ENCODE measurements at regions not wholly inside any gene's neighbourhood (a gene's known extent, or its start where the extent isn't known, plus 50 kb on each side); places are given as distances from the start of the nearest gene placed in this dataset.

DNA sequence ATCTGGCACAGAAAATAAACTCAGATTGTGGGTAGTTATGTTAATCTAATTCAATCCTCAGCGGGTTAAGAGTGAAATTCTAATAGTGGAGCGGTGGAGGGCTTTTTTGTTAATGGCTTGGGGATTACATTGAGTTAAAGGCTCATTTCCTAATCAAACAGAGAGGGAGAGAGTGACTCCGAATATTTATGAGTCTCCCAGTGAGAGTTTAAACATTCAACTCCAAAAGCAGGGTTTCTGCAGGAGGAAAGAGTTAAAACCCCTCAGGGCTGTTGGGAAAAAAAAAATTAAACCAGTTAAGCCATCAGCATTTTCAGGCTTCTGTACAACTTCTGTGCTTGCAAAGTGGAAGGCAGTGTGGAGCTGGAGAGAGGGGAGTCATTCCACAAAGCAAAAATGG lies 62.1 kb upstream of the ESRRB start:
- DNase-seq (ENCODE audit: low spot score in 2 of 2, unreplicated experiment in 2 of 2), result no peak
- no peak overlapping the region for H3K4me3 Mint-ChIP-seq
- H3K4me1 Mint-ChIP-seq, result peaks cover 43% of the 10 kb centered on the region
- no peaks in the 10 kb centered on the region for H3K9me3 Mint-ChIP-seq
- peaks cover 39% of the 10 kb centered on the region for H3K27me3 Mint-ChIP-seq (ENCODE audit: low read depth)
- TF ChIP-seq CTCF (IDR thresholded peaks at IDR 0.05; ENCODE audit: unreplicated experiment), result no peak
- H3K27ac Mint-ChIP-seq, result peak overlapping the region; percentile 25
- H3K36me3 Mint-ChIP-seq, result no peaks in the 10 kb centered on the region

GRCh38 chr14:76314521-76315034 lies 61.4 kb upstream of the ESRRB start:
- H3K36me3 Mint-ChIP-seq, result no peaks in the 10 kb centered on the region
- peaks cover 37% of the 10 kb centered on the region for H3K27me3 Mint-ChIP-seq (ENCODE audit: low read depth)
- no peaks in the 10 kb centered on the region for H3K9me3 Mint-ChIP-seq
- no peak for TF ChIP-seq CTCF (IDR thresholded peaks at IDR 0.05; ENCODE audit: unreplicated experiment)
- H3K4me1 Mint-ChIP-seq, result peaks cover 43% of the 10 kb centered on the region
- no peak overlapping the region for H3K4me3 Mint-ChIP-seq
- H3K27ac Mint-ChIP-seq, result no peak overlapping the region
- no peak for DNase-seq (ENCODE audit: low spot score in 2 of 2, unreplicated experiment in 2 of 2)

DNA sequence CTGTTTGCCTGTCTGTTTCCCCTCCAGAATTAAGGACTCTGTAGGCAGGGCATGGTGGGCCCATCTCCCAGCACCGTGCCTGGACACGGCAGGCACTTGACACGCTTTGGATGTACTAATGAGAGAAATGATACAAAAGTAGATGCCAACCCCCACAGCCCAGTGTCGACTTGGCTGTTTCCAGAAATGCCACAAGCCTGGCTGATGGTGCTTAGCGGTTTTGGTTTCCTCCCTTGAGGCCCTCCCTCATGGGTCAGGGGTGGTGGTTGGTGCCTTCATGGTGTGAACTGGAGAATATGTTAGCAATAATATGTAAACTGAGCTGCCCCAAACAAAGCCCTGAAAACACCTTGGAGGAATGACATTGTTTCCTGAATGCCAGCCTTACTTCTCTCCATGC lies 55.5 kb upstream of the ESRRB start:
- Mint-ChIP-seq H3K27me3 (ENCODE audit: low read depth) (peaks cover 46% of the 10 kb centered on the region), H3K9me3 (no peaks in the 10 kb centered on the region), H3K36me3 (no peaks in the 10 kb centered on the region), H3K27ac (no peak overlapping the region), H3K4me1 (peaks cover 4% of the 10 kb centered on the region), H3K4me3 (no peak overlapping the region)
- DNase-seq (ENCODE audit: low spot score in 2 of 2, unreplicated experiment in 2 of 2), result no peak
- no peak for TF ChIP-seq CTCF (IDR thresholded peaks at IDR 0.05; ENCODE audit: unreplicated experiment)

GRCh38 chr14:76320975-76321374 lies 55.0 kb upstream of the ESRRB start:
- Mint-ChIP-seq H3K36me3 (no peaks in the 10 kb centered on the region), H3K9me3 (no peaks in the 10 kb centered on the region), H3K27me3 (ENCODE audit: low read depth) (peaks cover 50% of the 10 kb centered on the region), H3K4me1 (peaks cover 4% of the 10 kb centered on the region), H3K27ac (no peak overlapping the region), H3K4me3 (no peak overlapping the region)
- no peak for TF ChIP-seq CTCF (IDR thresholded peaks at IDR 0.05; ENCODE audit: unreplicated experiment)
- no peak for DNase-seq (ENCODE audit: low spot score in 2 of 2, unreplicated experiment in 2 of 2)

- no peak for TF ChIP-seq CTCF (IDR thresholded peaks at IDR 0.05; ENCODE audit: unreplicated experiment)
- no peaks in the 10 kb centered on the region for H3K36me3 Mint-ChIP-seq
- no peak overlapping the region for H3K4me3 Mint-ChIP-seq
- no peaks in the 10 kb centered on the region for H3K9me3 Mint-ChIP-seq
- H3K27me3 Mint-ChIP-seq (ENCODE audit: low read depth), result peaks cover 64% of the 10 kb centered on the region
- H3K27ac Mint-ChIP-seq, result no peak overlapping the region
- no peaks in the 10 kb centered on the region for H3K4me1 Mint-ChIP-seq
- DNase-seq (ENCODE audit: low spot score in 2 of 2, unreplicated experiment in 2 of 2), result no peak
These were observed 53.2 kb upstream of the ESRRB start for GRCh38 chr14:76322594-76323220.

Data from mesothelial cell of epicardium (in vitro differentiated cells).